GM23338 (cell line): ENCODE measurements at regions not wholly inside any gene's neighbourhood (a gene's known extent, or its start where the extent isn't known, plus 50 kb on each side); places are given as distances from the start of the nearest gene placed in this dataset.

ENCODE experiments used
- ATAC-seq: fragments of 200-7000 bp; cut with Tn5 transposase; 3 replicates; pipeline ENCODE4 v1.9.1; 2020
- DNase-seq: peaks from one replicate; pipeline ENCODE4 v3.0.0-alpha.2; 2015; ENCODE audit warnings: low spot score
- H2AFZ ChIP-seq: fragments of 200-600 bp; sonication (generic); 2 replicates; pipeline ENCODE4 v1.8.0; 2016; ENCODE audit warnings: antibody characterized with exemption, mild to moderate bottlenecking, moderate library complexity
- H3F3A ChIP-seq: fragments of 200-600 bp; sonication (generic); replicated peaks from 2 replicates; pipeline ENCODE4 v1.8.0; 2017; ENCODE audit warnings: antibody characterized with exemption, mixed run types, low read depth
- H3K27ac ChIP-seq: fragments of 200-600 bp; sonication (generic); 2 replicates; pipeline ENCODE4 v1.6.1; 2016; ENCODE audit warnings: low read depth
- H3K27me3 ChIP-seq: fragments of 200-600 bp; sonication (generic); 2 replicates; pipeline ENCODE4 v1.8.0; 2016; ENCODE audit warnings: mild to moderate bottlenecking, mixed run types, moderate library complexity; ENCODE audit not compliant: insufficient read depth
- H3K36me3 ChIP-seq: fragments of 200-600 bp; sonication (generic); 2 replicates; pipeline ENCODE4 v1.8.0; 2016; ENCODE audit warnings: mild to moderate bottlenecking; ENCODE audit not compliant: insufficient read depth
- H3K4me1 ChIP-seq: fragments of 200-600 bp; sonication (generic); 2 replicates; pipeline ENCODE4 v1.8.0; 2016; ENCODE audit warnings: mild to moderate bottlenecking, moderate library complexity; ENCODE audit not compliant: insufficient read depth
- H3K4me2 ChIP-seq: fragments of 200-600 bp; sonication (generic); 2 replicates; pipeline ENCODE4 v1.7.1; 2017; ENCODE audit warnings: mixed run types
- H3K4me3 ChIP-seq: fragments of 200-600 bp; sonication (generic); 2 replicates; pipeline ENCODE4 v1.6.1; 2016; ENCODE audit warnings: mixed run types
- H3K79me2 ChIP-seq: fragments of 200-600 bp; sonication (generic); replicated peaks from 2 replicates; pipeline ENCODE4 v1.8.0; 2017; ENCODE audit warnings: mild to moderate bottlenecking; ENCODE audit not compliant: insufficient read depth
- H3K9me2 ChIP-seq: fragments of 200-600 bp; sonication (generic); 2 replicates; pipeline ENCODE4 v1.8.0; 2017; ENCODE audit not compliant: insufficient read depth
- H4K20me1 ChIP-seq: fragments of 200-600 bp; sonication (generic); replicated peaks from 2 replicates; pipeline ENCODE4 v1.8.0; 2017; ENCODE audit warnings: mild to moderate bottlenecking; ENCODE audit not compliant: insufficient read depth
- H3K27ac Mint-ChIP-seq: 2 replicates; pipeline ENCODE4 v1.8.0; 2020; ENCODE audit warnings: inconsistent platforms, mild to moderate bottlenecking, moderate library complexity, mixed read lengths
- H3K27me3 Mint-ChIP-seq: 3 replicates; pipeline ENCODE4 v1.8.0; 2022; ENCODE audit warnings: low read depth, mild to moderate bottlenecking, moderate library complexity, mixed read lengths, inconsistent platforms; ENCODE audit not compliant: insufficient read depth, poor library complexity
- H3K36me3 Mint-ChIP-seq: 3 replicates; pipeline ENCODE4 v1.8.0; 2021; ENCODE audit warnings: low read depth, mild to moderate bottlenecking, inconsistent platforms, moderate library complexity, mixed read lengths
- H3K4me1 Mint-ChIP-seq: 3 replicates; pipeline ENCODE4 v1.8.0; 2020; ENCODE audit warnings: mild to moderate bottlenecking, inconsistent platforms, mixed read lengths
- H3K4me3 Mint-ChIP-seq: 3 replicates; pipeline ENCODE4 v1.8.0; 2021; ENCODE audit warnings: moderate library complexity, mild to moderate bottlenecking, inconsistent platforms, mixed read lengths
- H3K9me3 Mint-ChIP-seq: 3 replicates; pipeline ENCODE4 v1.8.0; 2020; ENCODE audit warnings: moderate library complexity, mild to moderate bottlenecking, inconsistent platforms, mixed read lengths
- CREB1 ChIP-seq: fragments of 250-450 bp; sonication (Bioruptor Pico); IDR thresholded peaks from 2 replicates; pipeline ENCODE4 v1.5.0; 2020; ENCODE audit warnings: low read depth, mild to moderate bottlenecking, moderate library complexity
- EZH2 ChIP-seq: fragments of 200-600 bp; sonication (generic); IDR thresholded peaks from one replicate; pipeline ENCODE4 v1.8.0; 2017; ENCODE audit warnings: antibody characterized with exemption, mild to moderate bottlenecking, low read depth; ENCODE audit not compliant: unreplicated experiment
- EZH2phosphoT487 ChIP-seq: fragments of 200-600 bp; sonication (generic); IDR thresholded peaks from one replicate; pipeline ENCODE4 v1.8.1; 2018; ENCODE audit warnings: antibody characterized with exemption; ENCODE audit not compliant: unreplicated experiment
- JUNB ChIP-seq: IDR thresholded peaks from one replicate; pipeline ENCODE4 v1.6.1; 2016; ENCODE audit warnings: antibody characterized with exemption; ENCODE audit not compliant: unreplicated experiment
- POLR2AphosphoS5 ChIP-seq: IDR thresholded peaks from 2 replicates; pipeline ENCODE4 v1.6.1; 2016; ENCODE audit warnings: antibody characterized with exemption, low read depth
- STAT1 ChIP-seq: IDR thresholded peaks from one replicate; pipeline ENCODE4 v1.6.1; 2016; ENCODE audit warnings: antibody characterized with exemption; ENCODE audit not compliant: unreplicated experiment
- ZNF114 ChIP-seq: fragments of 250-450 bp; sonication (Bioruptor Pico); IDR thresholded peaks from 2 replicates; pipeline ENCODE4 v1.5.0; 2020; ENCODE audit warnings: mild to moderate bottlenecking, moderate library complexity
- ZNF331 ChIP-seq: fragments of 250-450 bp; sonication (Bioruptor Pico); IDR thresholded peaks from 2 replicates; pipeline ENCODE4 v1.5.0; 2020; ENCODE audit warnings: low read depth, mild to moderate bottlenecking, moderate library complexity
- TF ChIP-seq, protein P1 (sequence below): IDR thresholded peaks from 2 replicates; pipeline ENCODE4 v1.6.1; 2016; ENCODE audit warnings: antibody characterized with exemption
- TF ChIP-seq, protein P2 (sequence below): fragments of 250-450 bp; sonication (Bioruptor Pico); IDR thresholded peaks from 2 replicates; pipeline ENCODE4 v1.5.0; 2020; ENCODE audit warnings: mild to moderate bottlenecking, moderate library complexity

DNA sequence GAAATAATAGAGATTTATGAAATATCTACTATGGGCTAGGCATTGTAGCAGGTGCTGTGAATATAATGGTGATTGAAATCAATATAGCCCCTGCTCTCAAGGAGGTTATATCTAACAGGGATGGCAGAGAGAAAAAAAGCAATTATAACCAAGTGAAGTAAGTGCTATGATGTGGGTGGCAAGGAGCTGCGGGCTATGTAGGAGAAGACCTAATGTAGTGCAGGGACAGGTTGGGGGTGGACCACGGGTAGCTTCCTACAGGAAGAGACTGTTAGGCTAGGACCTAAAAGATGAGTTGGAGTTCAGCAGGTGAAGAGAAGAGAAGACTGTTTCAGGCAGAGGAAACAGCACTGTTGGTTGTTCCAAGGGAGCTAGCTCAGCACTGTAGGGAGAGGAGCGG, 311.0 kb downstream of the KCNRG start:
- Mint-ChIP-seq H3K27ac (no peak overlapping the region), H3K9me3 (no peaks in the 10 kb centered on the region), H3K27me3 (no peaks in the 10 kb centered on the region), H3K4me1 (no peaks in the 10 kb centered on the region), H3K4me3 (no peak overlapping the region), H3K36me3 (no peaks in the 10 kb centered on the region)
- Histone ChIP-seq H3K36me3 (no peaks in the 10 kb centered on the region), H3K79me2 (no peaks in the 10 kb centered on the region), H3K4me3 (no peak overlapping the region), H2AFZ (no peak overlapping the region), H3K9me2 (no peaks in the 10 kb centered on the region), H3K27ac (no peak overlapping the region), H3K27me3 (no peaks in the 10 kb centered on the region), H3K4me2 (no peak overlapping the region), H4K20me1 (no peaks in the 10 kb centered on the region), H3F3A (no peaks in the 10 kb centered on the region), H3K4me1 (no peaks in the 10 kb centered on the region)
- no peak for ATAC-seq
- TF ChIP-seq ZNF331 (CRISPR knock-in tag) (no peak), EZH2 (no peak), CREB1 (no peak)
- no peak for DNase-seq

DNA sequence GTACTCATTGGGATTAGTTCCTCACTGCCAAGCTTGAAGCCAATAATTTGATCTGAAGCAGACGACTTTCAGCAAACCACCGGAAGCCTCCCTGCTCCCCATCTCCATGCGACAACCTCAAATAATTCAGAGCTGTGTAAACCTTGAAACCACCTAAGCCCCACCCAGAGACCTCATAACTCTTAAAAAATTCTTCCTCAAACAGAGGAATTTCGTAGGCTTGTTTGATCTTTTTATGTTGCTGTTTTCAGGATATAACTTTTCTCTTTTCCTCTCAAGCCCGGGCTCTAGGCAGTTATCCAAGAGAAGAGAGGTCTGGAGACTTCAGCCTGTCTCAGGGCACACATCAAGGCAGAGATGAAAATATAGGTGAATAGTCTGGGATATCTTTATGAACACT, 311.6 kb downstream of the KCNRG start:
- Histone ChIP-seq H3F3A (no peaks in the 10 kb centered on the region), H3K27me3 (no peaks in the 10 kb centered on the region), H3K27ac (no peak overlapping the region), H3K79me2 (no peaks in the 10 kb centered on the region), H3K9me2 (no peaks in the 10 kb centered on the region), H2AFZ (no peak overlapping the region), H3K4me2 (no peak overlapping the region), H3K4me1 (no peaks in the 10 kb centered on the region), H4K20me1 (no peaks in the 10 kb centered on the region), H3K36me3 (no peaks in the 10 kb centered on the region), H3K4me3 (no peak overlapping the region)
- no peak overlapping the region for H3K4me3 Mint-ChIP-seq
- no peaks in the 10 kb centered on the region for H3K36me3 Mint-ChIP-seq
- ATAC-seq: no peak
- no peak overlapping the region for H3K27ac Mint-ChIP-seq
- no peaks in the 10 kb centered on the region for H3K27me3 Mint-ChIP-seq
- no peak for TF ChIP-seq JUNB
- no peak for TF ChIP-seq STAT1
- TF ChIP-seq ZNF331 (CRISPR knock-in tag): no peak
- no peak for TF ChIP-seq CREB1
- no peak for TF ChIP-seq EZH2
- no peak for TF ChIP-seq ZNF114 (CRISPR knock-in tag)
- TF ChIP-seq, protein P1, sequence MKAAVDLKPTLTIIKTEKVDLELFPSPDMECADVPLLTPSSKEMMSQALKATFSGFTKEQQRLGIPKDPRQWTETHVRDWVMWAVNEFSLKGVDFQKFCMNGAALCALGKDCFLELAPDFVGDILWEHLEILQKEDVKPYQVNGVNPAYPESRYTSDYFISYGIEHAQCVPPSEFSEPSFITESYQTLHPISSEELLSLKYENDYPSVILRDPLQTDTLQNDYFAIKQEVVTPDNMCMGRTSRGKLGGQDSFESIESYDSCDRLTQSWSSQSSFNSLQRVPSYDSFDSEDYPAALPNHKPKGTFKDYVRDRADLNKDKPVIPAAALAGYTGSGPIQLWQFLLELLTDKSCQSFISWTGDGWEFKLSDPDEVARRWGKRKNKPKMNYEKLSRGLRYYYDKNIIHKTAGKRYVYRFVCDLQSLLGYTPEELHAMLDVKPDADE: no peak
- TF ChIP-seq, protein P2, sequence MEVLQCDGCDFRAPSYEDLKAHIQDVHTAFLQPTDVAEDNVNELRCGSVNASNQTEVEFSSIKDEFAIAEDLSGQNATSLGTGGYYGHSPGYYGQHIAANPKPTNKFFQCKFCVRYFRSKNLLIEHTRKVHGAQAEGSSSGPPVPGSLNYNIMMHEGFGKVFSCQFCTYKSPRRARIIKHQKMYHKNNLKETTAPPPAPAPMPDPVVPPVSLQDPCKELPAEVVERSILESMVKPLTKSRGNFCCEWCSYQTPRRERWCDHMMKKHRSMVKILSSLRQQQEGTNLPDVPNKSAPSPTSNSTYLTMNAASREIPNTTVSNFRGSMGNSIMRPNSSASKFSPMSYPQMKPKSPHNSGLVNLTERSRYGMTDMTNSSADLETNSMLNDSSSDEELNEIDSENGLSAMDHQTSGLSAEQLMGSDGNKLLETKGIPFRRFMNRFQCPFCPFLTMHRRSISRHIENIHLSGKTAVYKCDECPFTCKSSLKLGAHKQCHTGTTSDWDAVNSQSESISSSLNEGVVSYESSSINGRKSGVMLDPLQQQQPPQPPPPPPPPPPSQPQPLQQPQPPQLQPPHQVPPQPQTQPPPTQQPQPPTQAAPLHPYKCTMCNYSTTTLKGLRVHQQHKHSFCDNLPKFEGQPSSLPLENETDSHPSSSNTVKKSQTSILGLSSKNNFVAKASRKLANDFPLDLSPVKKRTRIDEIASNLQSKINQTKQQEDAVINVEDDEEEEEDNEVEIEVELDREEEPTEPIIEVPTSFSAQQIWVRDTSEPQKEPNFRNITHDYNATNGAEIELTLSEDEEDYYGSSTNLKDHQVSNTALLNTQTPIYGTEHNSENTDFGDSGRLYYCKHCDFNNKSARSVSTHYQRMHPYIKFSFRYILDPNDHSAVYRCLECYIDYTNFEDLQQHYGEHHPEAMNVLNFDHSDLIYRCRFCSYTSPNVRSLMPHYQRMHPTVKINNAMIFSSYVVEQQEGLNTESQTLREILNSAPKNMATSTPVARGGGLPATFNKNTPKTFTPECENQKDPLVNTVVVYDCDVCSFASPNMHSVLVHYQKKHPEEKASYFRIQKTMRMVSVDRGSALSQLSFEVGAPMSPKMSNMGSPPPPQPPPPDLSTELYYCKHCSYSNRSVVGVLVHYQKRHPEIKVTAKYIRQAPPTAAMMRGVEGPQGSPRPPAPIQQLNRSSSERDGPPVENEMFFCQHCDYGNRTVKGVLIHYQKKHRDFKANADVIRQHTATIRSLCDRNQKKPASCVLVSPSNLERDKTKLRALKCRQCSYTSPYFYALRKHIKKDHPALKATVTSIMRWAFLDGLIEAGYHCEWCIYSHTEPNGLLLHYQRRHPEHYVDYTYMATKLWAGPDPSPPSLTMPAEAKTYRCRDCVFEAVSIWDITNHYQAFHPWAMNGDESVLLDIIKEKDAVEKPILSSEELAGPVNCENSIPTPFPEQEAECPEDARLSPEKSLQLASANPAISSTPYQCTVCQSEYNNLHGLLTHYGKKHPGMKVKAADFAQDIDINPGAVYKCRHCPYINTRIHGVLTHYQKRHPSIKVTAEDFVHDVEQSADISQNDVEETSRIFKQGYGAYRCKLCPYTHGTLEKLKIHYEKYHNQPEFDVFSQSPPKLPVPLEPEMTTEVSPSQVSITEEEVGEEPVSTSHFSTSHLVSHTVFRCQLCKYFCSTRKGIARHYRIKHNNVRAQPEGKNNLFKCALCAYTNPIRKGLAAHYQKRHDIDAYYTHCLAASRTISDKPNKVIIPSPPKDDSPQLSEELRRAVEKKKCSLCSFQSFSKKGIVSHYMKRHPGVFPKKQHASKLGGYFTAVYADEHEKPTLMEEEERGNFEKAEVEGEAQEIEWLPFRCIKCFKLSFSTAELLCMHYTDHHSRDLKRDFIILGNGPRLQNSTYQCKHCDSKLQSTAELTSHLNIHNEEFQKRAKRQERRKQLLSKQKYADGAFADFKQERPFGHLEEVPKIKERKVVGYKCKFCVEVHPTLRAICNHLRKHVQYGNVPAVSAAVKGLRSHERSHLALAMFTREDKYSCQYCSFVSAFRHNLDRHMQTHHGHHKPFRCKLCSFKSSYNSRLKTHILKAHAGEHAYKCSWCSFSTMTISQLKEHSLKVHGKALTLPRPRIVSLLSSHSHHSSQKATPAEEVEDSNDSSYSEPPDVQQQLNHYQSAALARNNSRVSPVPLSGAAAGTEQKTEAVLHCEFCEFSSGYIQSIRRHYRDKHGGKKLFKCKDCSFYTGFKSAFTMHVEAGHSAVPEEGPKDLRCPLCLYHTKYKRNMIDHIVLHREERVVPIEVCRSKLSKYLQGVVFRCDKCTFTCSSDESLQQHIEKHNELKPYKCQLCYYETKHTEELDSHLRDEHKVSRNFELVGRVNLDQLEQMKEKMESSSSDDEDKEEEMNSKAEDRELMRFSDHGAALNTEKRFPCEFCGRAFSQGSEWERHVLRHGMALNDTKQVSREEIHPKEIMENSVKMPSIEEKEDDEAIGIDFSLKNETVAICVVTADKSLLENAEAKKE (CRISPR knock-in tag): no peak
- no peak for TF ChIP-seq POLR2AphosphoS5
- TF ChIP-seq EZH2phosphoT487: no peak
- no peaks in the 10 kb centered on the region for H3K9me3 Mint-ChIP-seq
- no peaks in the 10 kb centered on the region for H3K4me1 Mint-ChIP-seq
- DNase-seq: no peak
